Right lobe of liver (tissue), 4 donors: ENCODE measurements at regions not wholly inside any gene's neighbourhood (a gene's known extent, or its start where the extent isn't known, plus 50 kb on each side); places are given as distances from the start of the nearest gene placed in this dataset.

Experiments
- POLR2A ChIP-seq: fragments of 450-650 bp; IDR thresholded peaks from one replicate; pipeline ENCODE4 v1.6.1; 2017; ENCODE audit warnings: antibody characterized with exemption, mild to moderate bottlenecking
- TF ChIP-seq, protein P1 (sequence below), 4 donors: fragments of 200-600 bp in 3 of 4; fragments of 450-650 bp in 1 of 4; IDR thresholded peaks; one replicate each; pipeline versions ENCODE4 v1.5.1 to v1.8.0; 2016 to 2022; ENCODE audit warnings: antibody characterized with exemption in 4 of 4, mild to moderate bottlenecking in 2 of 4
- donor health status: DM: no; HTN: no; CAD: no.
- donor health status: DM: no; HTN: no; CAD: no.
- donor health status: DM: no; HTN: yes; CAD: no.

DNA sequence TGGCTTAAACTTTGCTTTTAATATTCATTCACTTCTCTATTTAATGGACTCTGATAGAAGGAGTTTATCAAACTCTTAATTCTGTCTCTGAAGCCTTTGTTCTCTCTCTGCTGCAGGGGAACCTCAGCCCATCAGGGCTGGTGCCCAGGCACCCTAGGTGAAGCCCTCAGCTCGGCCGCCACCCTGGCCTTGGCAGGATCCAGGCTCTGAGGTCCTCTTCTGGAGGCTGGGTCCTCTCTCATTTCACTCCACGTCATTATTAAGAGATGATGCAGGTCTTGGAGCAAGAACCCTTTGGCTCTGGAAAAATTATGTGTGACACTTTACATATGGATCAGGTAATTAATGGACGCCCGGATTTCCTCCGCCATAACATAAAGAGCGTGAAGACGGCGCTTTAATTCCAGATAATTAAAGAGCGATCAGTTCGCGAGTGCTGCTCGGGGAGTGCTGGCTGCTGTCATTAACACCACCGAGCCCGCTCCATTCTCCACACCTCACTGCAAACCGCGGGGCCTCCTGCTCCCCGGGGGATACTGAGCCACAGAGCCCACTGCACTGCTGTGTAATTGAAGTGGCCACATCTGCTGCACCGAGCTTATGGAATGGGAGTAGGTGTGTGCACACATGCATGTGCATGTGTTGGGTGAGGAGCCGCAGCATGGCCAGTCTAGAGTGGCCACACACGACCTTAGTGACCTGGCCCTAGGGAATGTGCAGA lies 259.4 kb upstream of the TNRC6C start:
- TF ChIP-seq, protein P1, sequence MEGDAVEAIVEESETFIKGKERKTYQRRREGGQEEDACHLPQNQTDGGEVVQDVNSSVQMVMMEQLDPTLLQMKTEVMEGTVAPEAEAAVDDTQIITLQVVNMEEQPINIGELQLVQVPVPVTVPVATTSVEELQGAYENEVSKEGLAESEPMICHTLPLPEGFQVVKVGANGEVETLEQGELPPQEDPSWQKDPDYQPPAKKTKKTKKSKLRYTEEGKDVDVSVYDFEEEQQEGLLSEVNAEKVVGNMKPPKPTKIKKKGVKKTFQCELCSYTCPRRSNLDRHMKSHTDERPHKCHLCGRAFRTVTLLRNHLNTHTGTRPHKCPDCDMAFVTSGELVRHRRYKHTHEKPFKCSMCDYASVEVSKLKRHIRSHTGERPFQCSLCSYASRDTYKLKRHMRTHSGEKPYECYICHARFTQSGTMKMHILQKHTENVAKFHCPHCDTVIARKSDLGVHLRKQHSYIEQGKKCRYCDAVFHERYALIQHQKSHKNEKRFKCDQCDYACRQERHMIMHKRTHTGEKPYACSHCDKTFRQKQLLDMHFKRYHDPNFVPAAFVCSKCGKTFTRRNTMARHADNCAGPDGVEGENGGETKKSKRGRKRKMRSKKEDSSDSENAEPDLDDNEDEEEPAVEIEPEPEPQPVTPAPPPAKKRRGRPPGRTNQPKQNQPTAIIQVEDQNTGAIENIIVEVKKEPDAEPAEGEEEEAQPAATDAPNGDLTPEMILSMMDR (IDR thresholded peaks at IDR 0.05), result no peak
- TF ChIP-seq POLR2A, result no peak
